Right lobe of liver (tissue), 4 donors: ENCODE measurements at regions not wholly inside any gene's neighbourhood (a gene's known extent, or its start where the extent isn't known, plus 50 kb on each side); places are given as distances from the start of the nearest gene placed in this dataset.

Source experiments
- CTCF ChIP-seq, 4 donors: fragments of 200-600 bp in 3 of 4; fragments of 450-650 bp in 1 of 4; IDR thresholded peaks; one replicate each; pipeline versions ENCODE4 v1.5.1 to v1.8.0; 2016 to 2022; ENCODE audit warnings: antibody characterized with exemption in 4 of 4, mild to moderate bottlenecking in 2 of 4
- POLR2A ChIP-seq: fragments of 450-650 bp; IDR thresholded peaks from one replicate; pipeline ENCODE4 v1.6.1; 2017; ENCODE audit warnings: antibody characterized with exemption, mild to moderate bottlenecking
- donor health status: DM: no; HTN: no; CAD: no.
- donor health status: DM: no; HTN: no; CAD: no.
- donor health status: DM: no; HTN: yes; CAD: no.

GRCh38 chr12:67173258-67173657, 95.9 kb upstream of the CAND1 start:
- TF ChIP-seq CTCF (IDR thresholded peaks at IDR 0.05), result no peak
- TF ChIP-seq POLR2A, result no peak
